IPS-20b (cell line): ENCODE measurements at regions not wholly inside any gene's neighbourhood (a gene's known extent, or its start where the extent isn't known, plus 50 kb on each side); places are given as distances from the start of the nearest gene placed in this dataset.
"Not testable (repeated sequence)": the region's sequence is repeated elsewhere in the genome, so short reads cannot be mapped to it uniquely, and the experiment has no call there.

Experiments
- H3K27ac ChIP-seq: one replicate; pipeline ENCODE4 v1.5.1; 2013; ENCODE audit warnings: low read length
- H3K27me3 ChIP-seq: 2 replicates; pipeline ENCODE4 v1.6.1; 2013; ENCODE audit warnings: mild to moderate bottlenecking, low read length, inconsistent platforms; ENCODE audit not compliant: insufficient read depth
- H3K36me3 ChIP-seq: 2 replicates; pipeline ENCODE4 v1.6.1; 2013; ENCODE audit warnings: low read depth, mild to moderate bottlenecking, inconsistent platforms, low read length, moderate library complexity; ENCODE audit not compliant: insufficient read depth
- H3K4me1 ChIP-seq: 2 replicates; pipeline ENCODE4 v1.6.1; 2013; ENCODE audit warnings: mild to moderate bottlenecking, control low read depth, inconsistent platforms, low read length, moderate library complexity; ENCODE audit not compliant: insufficient read depth
- H3K4me3 ChIP-seq: 2 replicates; pipeline ENCODE4 v1.5.1; 2013; ENCODE audit warnings: mild to moderate bottlenecking, low read length, inconsistent platforms
- H3K9ac ChIP-seq: 2 replicates; pipeline ENCODE4 v1.6.1; 2013; ENCODE audit warnings: low read depth, mild to moderate bottlenecking, inconsistent platforms, low read length, moderate library complexity
- H3K9me3 ChIP-seq: 2 replicates; pipeline ENCODE4 v1.6.1; 2013; ENCODE audit warnings: mild to moderate bottlenecking, low read depth, low read length, inconsistent platforms; ENCODE audit not compliant: insufficient read depth

GRCh38 chr9:19925674-19926503 is 137.1 kb upstream of the SLC24A2 start:
- Histone ChIP-seq H3K36me3 (no peaks in the 10 kb centered on the region), H3K9me3 (no peaks in the 10 kb centered on the region), H3K4me1 (peaks cover 7% of the 10 kb centered on the region; the same call in 1 of the 2 replicates), H3K9ac (peak overlapping the region; percentile 61; the same call in 1 of the 2 replicates), H3K27me3 (peaks cover 34% of the 10 kb centered on the region), H3K27ac (no peak overlapping the region), H3K4me3 (peak overlapping the region; percentile 60; the same call in 1 of the 2 replicates)

GRCh38 chr9:19924080-19924479 is 135.2 kb upstream of the SLC24A2 start:
- no peak overlapping the region for H3K4me3 ChIP-seq
- H3K36me3 ChIP-seq = no peaks in the 10 kb centered on the region
- H3K4me1 ChIP-seq = peaks cover 7% of the 10 kb centered on the region; the same call in 1 of the 2 replicates
- no peaks in the 10 kb centered on the region for H3K9me3 ChIP-seq
- H3K9ac ChIP-seq = no peak overlapping the region
- H3K27ac ChIP-seq = no peak overlapping the region
- H3K27me3 ChIP-seq = peaks cover 34% of the 10 kb centered on the region

GRCh38 chr9:19922476-19923118 is 133.8 kb upstream of the SLC24A2 start:
- Histone ChIP-seq H3K27me3 (peaks cover 32% of the 10 kb centered on the region), H3K4me1 (peaks cover 7% of the 10 kb centered on the region; the same call in 1 of the 2 replicates), H3K4me3 (no peak overlapping the region)

GRCh38 chr9:19920401-19920800 is 131.6 kb upstream of the SLC24A2 start:
- Histone ChIP-seq H3K9ac (no peak overlapping the region), H3K27ac (no peak overlapping the region), H3K27me3 (peaks cover 14% of the 10 kb centered on the region), H3K36me3 (no peaks in the 10 kb centered on the region), H3K9me3 (no peaks in the 10 kb centered on the region), H3K4me1 (peaks cover 3% of the 10 kb centered on the region; the same call in 1 of the 2 replicates), H3K4me3 (no peak overlapping the region)

More at GRCh38 chr9:19922476-19923118, 133.8 kb upstream of the SLC24A2 start:
- H3K27ac ChIP-seq = no peak overlapping the region
- no peaks in the 10 kb centered on the region for H3K36me3 ChIP-seq
- no peak overlapping the region for H3K9ac ChIP-seq
- no peaks in the 10 kb centered on the region for H3K9me3 ChIP-seq

GRCh38 chr9:19918630-19919029 is 129.8 kb upstream of the SLC24A2 start:
- H3K9ac ChIP-seq = no peak overlapping the region
- H3K4me1 ChIP-seq = peaks cover 3% of the 10 kb centered on the region; the same call in 1 of the 2 replicates
- no peaks in the 10 kb centered on the region for H3K36me3 ChIP-seq
- H3K27ac ChIP-seq = no peak overlapping the region
- H3K27me3 ChIP-seq = no peaks in the 10 kb centered on the region
- H3K4me3 ChIP-seq = no peak overlapping the region
- no peaks in the 10 kb centered on the region for H3K9me3 ChIP-seq

GRCh38 chr9:19914044-19914443 is 125.2 kb upstream of the SLC24A2 start:
- H3K36me3 ChIP-seq = no peaks in the 10 kb centered on the region
- H3K9ac ChIP-seq = no peak overlapping the region
- no peak overlapping the region for H3K27ac ChIP-seq
- no peaks in the 10 kb centered on the region for H3K4me1 ChIP-seq
- no peak overlapping the region for H3K4me3 ChIP-seq
- no peaks in the 10 kb centered on the region for H3K27me3 ChIP-seq
- H3K9me3 ChIP-seq = no peaks in the 10 kb centered on the region

- Histone ChIP-seq H3K4me3 (no peak overlapping the region), H3K27me3 (no peaks in the 10 kb centered on the region), H3K27ac (no peak overlapping the region), H3K36me3 (no peaks in the 10 kb centered on the region), H3K9ac (no peak overlapping the region), H3K9me3 (no peaks in the 10 kb centered on the region), H3K4me1 (no peaks in the 10 kb centered on the region)
These were observed 124.3 kb upstream of the SLC24A2 start for GRCh38 chr9:19913151-19913550.

- H3K9me3 ChIP-seq = no peaks in the 10 kb centered on the region
- H3K36me3 ChIP-seq = no peaks in the 10 kb centered on the region
- H3K4me1 ChIP-seq = no peaks in the 10 kb centered on the region
- H3K4me3 ChIP-seq = no peak overlapping the region
- no peak overlapping the region for H3K9ac ChIP-seq
- H3K27me3 ChIP-seq = no peaks in the 10 kb centered on the region
- H3K27ac ChIP-seq = no peak overlapping the region
These were observed 114.2 kb upstream of the SLC24A2 start for GRCh38 chr9:19903076-19903475.

- Histone ChIP-seq H3K4me3 (no peak overlapping the region), H3K9me3 (no peaks in the 10 kb centered on the region), H3K36me3 (no peaks in the 10 kb centered on the region), H3K27me3 (no peaks in the 10 kb centered on the region), H3K27ac (no peak overlapping the region), H3K4me1 (no peaks in the 10 kb centered on the region), H3K9ac (no peak overlapping the region)
These were observed 112.7 kb upstream of the SLC24A2 start for GRCh38 chr9:19901586-19901985.

- H3K27ac ChIP-seq = no peak overlapping the region
- no peaks in the 10 kb centered on the region for H3K36me3 ChIP-seq
- no peaks in the 10 kb centered on the region for H3K4me1 ChIP-seq
These were observed 107.3 kb upstream of the SLC24A2 start for GRCh38 chr9:19896161-19896560.

GRCh38 chr9:19895578-19895977 is 106.7 kb upstream of the SLC24A2 start:
- H3K27me3 ChIP-seq, H3K4me3 ChIP-seq, H3K27ac ChIP-seq, H3K4me1 ChIP-seq, H3K9ac ChIP-seq, H3K36me3 ChIP-seq, H3K9me3 ChIP-seq: not testable (repeated sequence)

More at GRCh38 chr9:19896161-19896560, 107.3 kb upstream of the SLC24A2 start:
- H3K4me3 ChIP-seq = no peak overlapping the region
- H3K27me3 ChIP-seq = no peaks in the 10 kb centered on the region
- H3K9ac ChIP-seq = no peak overlapping the region
- no peaks in the 10 kb centered on the region for H3K9me3 ChIP-seq

GRCh38 chr9:19895006-19895405 is 106.2 kb upstream of the SLC24A2 start:
- Histone ChIP-seq H3K9me3 (no peaks in the 10 kb centered on the region), H3K4me1 (no peaks in the 10 kb centered on the region), H3K9ac (no peak overlapping the region), H3K36me3 (no peaks in the 10 kb centered on the region), H3K4me3 (no peak overlapping the region), H3K27ac (no peak overlapping the region), H3K27me3 (no peaks in the 10 kb centered on the region)
